Neural cell (in vitro differentiated cells): ENCODE measurements at regions not wholly inside any gene's neighbourhood (a gene's known extent, or its start where the extent isn't known, plus 50 kb on each side); places are given as distances from the start of the nearest gene placed in this dataset.

Source experiments
- H2AFZ ChIP-seq: fragments of 200-600, 300-800 bp; sonication (generic), shearing (Covaris generic); 2 replicates; pipeline ENCODE4 v1.6.0; 2014; ENCODE audit warnings: low read depth, mild to moderate bottlenecking, antibody characterized with exemption, low read length, moderate library complexity
- H3F3A ChIP-seq: fragments of 200-600 bp; shearing (Covaris generic); 2 replicates; pipeline ENCODE4 v1.6.1; 2016; ENCODE audit warnings: mild to moderate bottlenecking, moderate library complexity, mixed read lengths, antibody characterized with exemption, low read length; ENCODE audit not compliant: insufficient read depth, poor library complexity, severe bottlenecking
- H3K27ac ChIP-seq: fragments of 200-600, 300-800 bp; sonication (generic), shearing (Covaris generic); 2 replicates; pipeline ENCODE4 v1.5.1; 2014; ENCODE audit warnings: mild to moderate bottlenecking, low read length, moderate library complexity
- H3K27me3 ChIP-seq: fragments of 300-800, 200-600 bp; sonication (generic), shearing (Covaris generic); 2 replicates; pipeline ENCODE4 v1.6.0; 2014; ENCODE audit warnings: mild to moderate bottlenecking, low read depth, low read length, moderate library complexity; ENCODE audit not compliant: insufficient read depth
- H3K36me3 ChIP-seq: fragments of 300-800, 200-600 bp; sonication (generic), shearing (Covaris generic); 2 replicates; pipeline ENCODE4 v1.5.1; 2014; ENCODE audit warnings: mild to moderate bottlenecking, antibody characterized with exemption, low read length, moderate library complexity; ENCODE audit not compliant: insufficient read depth
- H3K4me2 ChIP-seq: fragments of 300-800, 200-600 bp; sonication (generic), shearing (Covaris generic); 2 replicates; pipeline ENCODE4 v1.6.0; 2014; ENCODE audit warnings: mild to moderate bottlenecking, low read length
- H3K4me3 ChIP-seq: fragments of 300-800, 200-600 bp; sonication (generic), shearing (Covaris generic); 2 replicates; pipeline ENCODE4 v1.5.1; 2014; ENCODE audit warnings: mild to moderate bottlenecking, low read length, moderate library complexity
- H3K79me2 ChIP-seq: fragments of 200-600 bp; shearing (Covaris generic); replicated peaks from 2 replicates; pipeline ENCODE4 v1.6.0; 2014; ENCODE audit warnings: mild to moderate bottlenecking, low read length, moderate library complexity; ENCODE audit not compliant: insufficient read depth
- H3K9ac ChIP-seq: fragments of 300-800, 200-600 bp; sonication (generic), shearing (Covaris generic); 2 replicates; pipeline ENCODE4 v1.6.1; 2016; ENCODE audit warnings: mild to moderate bottlenecking, low read length, mixed read lengths
- H3K9me2 ChIP-seq: fragments of 200-600 bp; shearing (Covaris generic); 2 replicates; pipeline ENCODE4 v1.6.1; 2016; ENCODE audit warnings: mild to moderate bottlenecking, low read length, mixed read lengths; ENCODE audit not compliant: insufficient read depth
- H3K9me3 ChIP-seq: fragments of 200-600, 300-800 bp; sonication (generic), shearing (Covaris generic); 2 replicates; pipeline ENCODE4 v1.6.1; 2016; ENCODE audit warnings: mild to moderate bottlenecking, mixed run types, low read length, moderate library complexity, mixed read lengths
- H4K20me1 ChIP-seq: fragments of 200-600 bp; shearing (Covaris generic); 2 replicates; pipeline ENCODE4 v1.6.1; 2016; ENCODE audit warnings: mild to moderate bottlenecking, mixed run types; ENCODE audit not compliant: insufficient read depth
- EP300 ChIP-seq: fragments of 450-650 bp; conservative IDR thresholded peaks from 2 replicates; pipeline ENCODE4 v1.6.1; 2014; ENCODE audit warnings: antibody characterized with exemption, mild to moderate bottlenecking, moderate library complexity; ENCODE audit not compliant: poor library complexity, severe bottlenecking
- EZH2 ChIP-seq: fragments of 200-600, 300-800 bp; shearing (Covaris generic), sonication (generic); IDR thresholded peaks from 2 replicates; pipeline ENCODE4 v1.6.1; 2014; ENCODE audit warnings: antibody characterized with exemption, low read length, borderline replicate concordance, mild to moderate bottlenecking; ENCODE audit not compliant: insufficient read depth, poor library complexity, severe bottlenecking
- MXI1 ChIP-seq: fragments of 450-650 bp; conservative IDR thresholded peaks from 2 replicates; pipeline ENCODE4 v1.6.1; 2014; ENCODE audit warnings: antibody characterized with exemption, mild to moderate bottlenecking; ENCODE audit not compliant: poor library complexity, severe bottlenecking
- POLR2AphosphoS5 ChIP-seq: IDR thresholded peaks from 2 replicates; pipeline ENCODE4 v1.6.1; 2012
- RAD21 ChIP-seq: fragments of 450-650 bp; conservative IDR thresholded peaks from 2 replicates; pipeline ENCODE4 v1.6.1; 2014; ENCODE audit warnings: antibody characterized with exemption, mild to moderate bottlenecking, moderate library complexity
- SMC3 ChIP-seq: fragments of 450-650 bp; conservative IDR thresholded peaks from 2 replicates; pipeline ENCODE4 v1.6.1; 2014; ENCODE audit warnings: antibody characterized with exemption, mild to moderate bottlenecking, moderate library complexity; ENCODE audit not compliant: poor library complexity
- TAF1 ChIP-seq: IDR thresholded peaks from 2 replicates; pipeline ENCODE4 v1.6.1; 2012; ENCODE audit warnings: low read depth
- TF ChIP-seq, protein P1 (sequence below): IDR thresholded peaks from 2 replicates; pipeline ENCODE4 v1.6.1; 2012; ENCODE audit warnings: borderline replicate concordance
- TF ChIP-seq, protein P2 (sequence below): fragments of 450-650 bp; IDR thresholded peaks from 2 replicates; pipeline ENCODE4 v1.5.1; 2014; ENCODE audit warnings: antibody characterized with exemption, mild to moderate bottlenecking, moderate library complexity; ENCODE audit not compliant: poor library complexity, severe bottlenecking

DNA sequence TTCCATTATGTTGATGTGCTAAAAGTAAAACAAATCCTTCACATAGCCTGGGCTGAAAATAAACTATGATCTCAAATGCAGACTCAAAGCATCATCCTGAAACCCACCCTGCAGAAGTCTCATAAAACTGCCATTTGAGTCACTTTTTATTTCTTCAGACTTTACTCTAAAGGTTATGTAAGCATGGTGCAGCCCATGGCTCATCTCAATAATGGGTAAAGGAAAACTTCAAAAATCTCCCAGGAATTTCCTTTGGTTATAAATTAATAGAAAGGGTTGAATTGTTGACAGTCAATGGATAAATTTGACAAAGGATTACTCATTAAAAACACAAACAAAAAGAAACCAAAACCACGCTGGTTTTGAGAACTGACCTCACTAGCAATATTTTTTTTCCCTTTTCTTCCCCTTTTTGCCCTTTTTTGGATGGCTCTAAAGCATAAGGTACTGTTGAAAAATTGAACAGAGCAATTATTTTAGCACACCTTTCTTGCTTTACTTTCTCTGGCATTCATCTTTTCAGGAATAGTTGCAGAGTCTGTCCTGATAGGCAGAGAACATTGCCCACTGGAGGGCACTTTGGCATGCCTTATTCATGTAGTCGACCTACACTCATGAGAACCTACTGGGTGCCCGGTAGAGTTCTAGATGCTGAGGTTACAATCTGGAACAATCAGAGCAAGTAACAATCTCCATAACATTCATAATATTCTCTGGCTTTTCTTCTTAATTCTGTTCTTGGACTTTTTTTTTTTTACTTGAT lies 191.4 kb downstream of the TMEM167A start:
- H3K4me3 ChIP-seq, result no peak overlapping the region
- H3K27ac ChIP-seq, result no peak overlapping the region
- TF ChIP-seq EZH2 (no peak), RAD21 (no peak), POLR2AphosphoS5 (no peak), MXI1 (no peak)
- TF ChIP-seq, protein P1, sequence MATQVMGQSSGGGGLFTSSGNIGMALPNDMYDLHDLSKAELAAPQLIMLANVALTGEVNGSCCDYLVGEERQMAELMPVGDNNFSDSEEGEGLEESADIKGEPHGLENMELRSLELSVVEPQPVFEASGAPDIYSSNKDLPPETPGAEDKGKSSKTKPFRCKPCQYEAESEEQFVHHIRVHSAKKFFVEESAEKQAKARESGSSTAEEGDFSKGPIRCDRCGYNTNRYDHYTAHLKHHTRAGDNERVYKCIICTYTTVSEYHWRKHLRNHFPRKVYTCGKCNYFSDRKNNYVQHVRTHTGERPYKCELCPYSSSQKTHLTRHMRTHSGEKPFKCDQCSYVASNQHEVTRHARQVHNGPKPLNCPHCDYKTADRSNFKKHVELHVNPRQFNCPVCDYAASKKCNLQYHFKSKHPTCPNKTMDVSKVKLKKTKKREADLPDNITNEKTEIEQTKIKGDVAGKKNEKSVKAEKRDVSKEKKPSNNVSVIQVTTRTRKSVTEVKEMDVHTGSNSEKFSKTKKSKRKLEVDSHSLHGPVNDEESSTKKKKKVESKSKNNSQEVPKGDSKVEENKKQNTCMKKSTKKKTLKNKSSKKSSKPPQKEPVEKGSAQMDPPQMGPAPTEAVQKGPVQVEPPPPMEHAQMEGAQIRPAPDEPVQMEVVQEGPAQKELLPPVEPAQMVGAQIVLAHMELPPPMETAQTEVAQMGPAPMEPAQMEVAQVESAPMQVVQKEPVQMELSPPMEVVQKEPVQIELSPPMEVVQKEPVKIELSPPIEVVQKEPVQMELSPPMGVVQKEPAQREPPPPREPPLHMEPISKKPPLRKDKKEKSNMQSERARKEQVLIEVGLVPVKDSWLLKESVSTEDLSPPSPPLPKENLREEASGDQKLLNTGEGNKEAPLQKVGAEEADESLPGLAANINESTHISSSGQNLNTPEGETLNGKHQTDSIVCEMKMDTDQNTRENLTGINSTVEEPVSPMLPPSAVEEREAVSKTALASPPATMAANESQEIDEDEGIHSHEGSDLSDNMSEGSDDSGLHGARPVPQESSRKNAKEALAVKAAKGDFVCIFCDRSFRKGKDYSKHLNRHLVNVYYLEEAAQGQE, result no peak
- TF ChIP-seq, protein P2, sequence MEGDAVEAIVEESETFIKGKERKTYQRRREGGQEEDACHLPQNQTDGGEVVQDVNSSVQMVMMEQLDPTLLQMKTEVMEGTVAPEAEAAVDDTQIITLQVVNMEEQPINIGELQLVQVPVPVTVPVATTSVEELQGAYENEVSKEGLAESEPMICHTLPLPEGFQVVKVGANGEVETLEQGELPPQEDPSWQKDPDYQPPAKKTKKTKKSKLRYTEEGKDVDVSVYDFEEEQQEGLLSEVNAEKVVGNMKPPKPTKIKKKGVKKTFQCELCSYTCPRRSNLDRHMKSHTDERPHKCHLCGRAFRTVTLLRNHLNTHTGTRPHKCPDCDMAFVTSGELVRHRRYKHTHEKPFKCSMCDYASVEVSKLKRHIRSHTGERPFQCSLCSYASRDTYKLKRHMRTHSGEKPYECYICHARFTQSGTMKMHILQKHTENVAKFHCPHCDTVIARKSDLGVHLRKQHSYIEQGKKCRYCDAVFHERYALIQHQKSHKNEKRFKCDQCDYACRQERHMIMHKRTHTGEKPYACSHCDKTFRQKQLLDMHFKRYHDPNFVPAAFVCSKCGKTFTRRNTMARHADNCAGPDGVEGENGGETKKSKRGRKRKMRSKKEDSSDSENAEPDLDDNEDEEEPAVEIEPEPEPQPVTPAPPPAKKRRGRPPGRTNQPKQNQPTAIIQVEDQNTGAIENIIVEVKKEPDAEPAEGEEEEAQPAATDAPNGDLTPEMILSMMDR, result no peak
- no peak overlapping the region for H3K4me2 ChIP-seq
- H2AFZ ChIP-seq, result no peak overlapping the region
- no peaks in the 10 kb centered on the region for H3K36me3 ChIP-seq
- peaks cover 1% of the 10 kb centered on the region for H3K9me3 ChIP-seq
- H3K79me2 ChIP-seq, result no peaks in the 10 kb centered on the region
- H4K20me1 ChIP-seq, result no peaks in the 10 kb centered on the region
- H3F3A ChIP-seq, result no peaks in the 10 kb centered on the region
- H3K9ac ChIP-seq, result no peak overlapping the region
- H3K27me3 ChIP-seq, result no peaks in the 10 kb centered on the region
- H3K9me2 ChIP-seq, result no peaks in the 10 kb centered on the region

DNA sequence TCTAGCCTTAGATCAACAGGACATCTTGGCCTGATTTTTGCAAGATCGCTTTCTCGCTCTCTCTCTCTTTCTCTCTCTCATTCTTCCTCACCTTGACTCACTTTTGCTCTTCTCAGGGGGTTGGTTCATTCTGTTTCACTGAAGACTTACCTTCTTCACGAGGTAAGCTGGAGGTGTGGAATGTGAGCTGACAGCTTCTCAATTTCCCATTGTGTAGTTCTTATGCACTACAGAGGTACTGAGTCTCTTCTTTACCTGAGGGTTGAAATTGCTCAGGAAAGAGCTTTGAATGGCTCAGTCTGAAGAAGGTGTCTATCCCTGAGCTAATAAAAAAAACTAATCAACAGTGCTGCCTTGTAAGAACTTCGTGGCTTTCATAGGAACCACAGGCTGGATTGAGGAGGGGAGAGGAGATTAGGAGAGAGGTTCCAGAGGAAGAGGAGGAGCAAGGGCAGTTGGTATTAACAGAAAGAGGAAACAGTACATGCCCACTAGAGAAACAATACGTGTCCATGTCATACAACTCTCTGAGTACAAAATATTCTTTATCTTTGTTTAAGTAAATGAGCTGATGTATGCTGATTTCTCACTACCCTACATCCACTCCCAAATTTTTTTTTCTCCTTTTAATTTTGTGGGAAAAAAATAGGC lies 192.2 kb downstream of the TMEM167A start:
- H3K4me3 ChIP-seq, result no peak overlapping the region
- no peaks in the 10 kb centered on the region for H3K9me2 ChIP-seq
- peaks cover 10% of the 10 kb centered on the region for H3K9me3 ChIP-seq
- TF ChIP-seq TAF1 (no peak), EZH2 (no peak), MXI1 (no peak), RAD21 (no peak), EP300 (no peak), POLR2AphosphoS5 (no peak), SMC3 (no peak)
- TF ChIP-seq, protein P2, result no peak
- TF ChIP-seq, protein P1, result no peak
- no peaks in the 10 kb centered on the region for H3F3A ChIP-seq
- H3K79me2 ChIP-seq, result no peaks in the 10 kb centered on the region
- H4K20me1 ChIP-seq, result no peaks in the 10 kb centered on the region
- H3K4me2 ChIP-seq, result no peak overlapping the region
- no peaks in the 10 kb centered on the region for H3K27me3 ChIP-seq
- H3K27ac ChIP-seq, result no peak overlapping the region
- no peak overlapping the region for H3K9ac ChIP-seq
- H3K36me3 ChIP-seq, result no peaks in the 10 kb centered on the region
- H2AFZ ChIP-seq, result no peak overlapping the region
